Central memory CD8-positive, alpha-beta T cell (primary cell): ENCODE measurements at regions not wholly inside any gene's neighbourhood (a gene's known extent, or its start where the extent isn't known, plus 50 kb on each side); places are given as distances from the start of the nearest gene placed in this dataset.

Source experiments
- ATAC-seq: fragments of 150-1000 bp; cut with Tn5 transposase; replicated peaks from 2 replicates; pipeline ENCODE4 v1.10.0; 2022; ENCODE audit warnings: mild to moderate bottlenecking, moderate FRiP score, moderate number of reproducible peaks; ENCODE audit not compliant: poor library complexity, severe bottlenecking; ENCODE audit errors: extremely low read depth
- DNase-seq, 2 donors: peaks; one replicate each; pipeline ENCODE4 v3.0.0; 2021; ENCODE audit warnings: low spot score in 2 of 2
- H3K27ac Mint-ChIP-seq: one replicate; pipeline ENCODE4 v1.8.0; 2022; ENCODE audit warnings: low read depth, mild to moderate bottlenecking, moderate library complexity, mixed read lengths
- H3K27me3 Mint-ChIP-seq: one replicate; pipeline ENCODE4 v1.8.0; 2022; ENCODE audit warnings: mixed read lengths
- H3K36me3 Mint-ChIP-seq: one replicate; pipeline ENCODE4 v1.8.0; 2022; ENCODE audit warnings: mild to moderate bottlenecking, moderate library complexity, mixed read lengths; ENCODE audit not compliant: insufficient read depth
- H3K4me1 Mint-ChIP-seq: one replicate; pipeline ENCODE4 v1.8.0; 2022; ENCODE audit warnings: mixed read lengths
- H3K4me3 Mint-ChIP-seq: one replicate; pipeline ENCODE4 v1.8.0; 2022; ENCODE audit warnings: mild to moderate bottlenecking, moderate library complexity, mixed read lengths
- H3K9me3 Mint-ChIP-seq: one replicate; pipeline ENCODE4 v1.8.0; 2022; ENCODE audit warnings: mixed read lengths

- ATAC-seq, result no peak
- H3K36me3 Mint-ChIP-seq, result peaks cover 10% of the 10 kb centered on the region
- H3K4me1 Mint-ChIP-seq, result peaks cover 31% of the 10 kb centered on the region
- no peaks in the 10 kb centered on the region for H3K9me3 Mint-ChIP-seq
- DNase-seq, result no peak
- no peaks in the 10 kb centered on the region for H3K27me3 Mint-ChIP-seq
- H3K4me3 Mint-ChIP-seq, result no peak overlapping the region
- H3K27ac Mint-ChIP-seq, result no peak overlapping the region
Measured at GRCh38 chr6:34616227-34616585, 60.1 kb upstream of the SPDEF start.

- no peak overlapping the region for H3K27ac Mint-ChIP-seq
- DNase-seq (no peak), ATAC-seq (no peak)
- H3K9me3 Mint-ChIP-seq, result no peaks in the 10 kb centered on the region
- no peak overlapping the region for H3K4me3 Mint-ChIP-seq
- H3K27me3 Mint-ChIP-seq, result no peaks in the 10 kb centered on the region
- peaks cover 10% of the 10 kb centered on the region for H3K36me3 Mint-ChIP-seq
- peaks cover 33% of the 10 kb centered on the region for H3K4me1 Mint-ChIP-seq
Measured at GRCh38 chr6:34615574-34616226, 59.6 kb upstream of the SPDEF start.

- no peak for DNase-seq
- no peak for ATAC-seq
- H3K9me3 Mint-ChIP-seq, result no peaks in the 10 kb centered on the region
- peaks cover 13% of the 10 kb centered on the region for H3K36me3 Mint-ChIP-seq
- H3K27ac Mint-ChIP-seq, result no peak overlapping the region
- peaks cover 9% of the 10 kb centered on the region for H3K4me1 Mint-ChIP-seq
- no peak overlapping the region for H3K4me3 Mint-ChIP-seq
- H3K27me3 Mint-ChIP-seq, result no peaks in the 10 kb centered on the region
Measured at GRCh38 chr6:34610819-34611477, 54.8 kb upstream of the SPDEF start.

- Mint-ChIP-seq H3K4me3 (no peak overlapping the region), H3K4me1 (peaks cover 9% of the 10 kb centered on the region), H3K27ac (no peak overlapping the region), H3K27me3 (no peaks in the 10 kb centered on the region), H3K9me3 (no peaks in the 10 kb centered on the region), H3K36me3 (peaks cover 16% of the 10 kb centered on the region)
- no peak for ATAC-seq
- DNase-seq, result no peak
Measured at GRCh38 chr6:34608321-34609091, 52.4 kb upstream of the SPDEF start.

- no peaks in the 10 kb centered on the region for H3K27me3 Mint-ChIP-seq
- peaks cover 10% of the 10 kb centered on the region for H3K4me1 Mint-ChIP-seq
- H3K27ac Mint-ChIP-seq, result no peak overlapping the region
- no peak for ATAC-seq
- no peak overlapping the region for H3K4me3 Mint-ChIP-seq
- no peaks in the 10 kb centered on the region for H3K9me3 Mint-ChIP-seq
- H3K36me3 Mint-ChIP-seq, result peaks cover 12% of the 10 kb centered on the region
- no peak for DNase-seq
Measured at GRCh38 chr6:34606477-34607265, 50.5 kb upstream of the SPDEF start.
